ENCODE measurements at regions not wholly inside any gene's neighbourhood (a gene's known extent, or its start where the extent isn't known, plus 50 kb on each side); places are given as distances from the start of the nearest gene placed in this dataset.
A peak's percentile ranks its signal among the peaks of the same experiment; 100 is the strongest.

DNA sequence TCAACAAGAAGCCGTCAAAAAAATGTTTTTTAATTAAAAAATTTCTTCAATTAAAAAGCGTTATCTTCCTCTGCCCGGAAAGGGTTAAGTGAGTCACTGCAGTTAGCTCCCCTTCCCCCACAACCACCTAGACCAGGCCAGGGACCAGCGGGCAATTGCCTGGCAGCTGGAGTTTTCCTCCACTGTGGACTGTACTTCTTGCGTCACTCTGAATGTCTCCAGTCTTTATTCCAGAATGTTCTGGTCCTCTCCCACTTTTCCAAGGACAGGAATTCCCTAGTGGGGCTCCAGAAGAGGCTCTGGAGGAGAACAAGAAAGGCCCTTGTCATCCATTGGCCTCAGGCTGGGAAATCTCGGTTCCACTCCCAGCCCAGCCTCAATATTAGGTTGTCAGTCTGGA lies 114.0 kb downstream of the C9orf50 start:
- TF ChIP-seq MXI1 (IDR thresholded peaks at IDR 0.05; ENCODE audit: borderline replicate concordance, low read depth, low read length) (no peak), CTCF (conservative IDR thresholded peaks at IDR 0.05; ENCODE audit: low read depth, low read length) (no peak), POLR2A (IDR thresholded peaks at IDR 0.05; ENCODE audit: low read depth, low read length) (no peak), RFX5 (IDR thresholded peaks at IDR 0.05; ENCODE audit: low read depth, low read length) (no peak), CEBPB (IDR thresholded peaks at IDR 0.05; ENCODE audit: low read depth, low read length) (peak; percentile 78), MAZ (IDR thresholded peaks at IDR 0.05; ENCODE audit: borderline replicate concordance, low read depth, low read length) (no peak), SMC3 (IDR thresholded peaks at IDR 0.05; ENCODE audit: low read depth, low read length) (0 out of 2 replicates have a peak, but pooled peaks have one; percentile 11), RAD21 (IDR thresholded peaks at IDR 0.05; ENCODE audit: low read length) (no peak), RCOR1 (IDR thresholded peaks at IDR 0.05; ENCODE audit: insufficient replicate concordance, low read length) (no peak), CHD1 (IDR thresholded peaks at IDR 0.05; ENCODE audit: low read depth, low read length) (no peak), NFE2L2 (IDR thresholded peaks at IDR 0.05; ENCODE audit: low read depth, low read length) (no peak)
- TF ChIP-seq, protein P1, sequence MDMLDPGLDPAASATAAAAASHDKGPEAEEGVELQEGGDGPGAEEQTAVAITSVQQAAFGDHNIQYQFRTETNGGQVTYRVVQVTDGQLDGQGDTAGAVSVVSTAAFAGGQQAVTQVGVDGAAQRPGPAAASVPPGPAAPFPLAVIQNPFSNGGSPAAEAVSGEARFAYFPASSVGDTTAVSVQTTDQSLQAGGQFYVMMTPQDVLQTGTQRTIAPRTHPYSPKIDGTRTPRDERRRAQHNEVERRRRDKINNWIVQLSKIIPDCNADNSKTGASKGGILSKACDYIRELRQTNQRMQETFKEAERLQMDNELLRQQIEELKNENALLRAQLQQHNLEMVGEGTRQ (IDR thresholded peaks at IDR 0.05; ENCODE audit: low read depth, low read length) = no peak
